SU-DHL-6 (cell line): ENCODE measurements at regions not wholly inside any gene's neighbourhood (a gene's known extent, or its start where the extent isn't known, plus 50 kb on each side); places are given as distances from the start of the nearest gene placed in this dataset.

Experiments
- CTCF ChIP-seq: fragments of 200-600 bp; sonication (generic); IDR thresholded peaks from one replicate; pipeline ENCODE4 v1.5.1; 2017; ENCODE audit warnings: antibody characterized with exemption, mild to moderate bottlenecking, low read length, moderate library complexity; ENCODE audit not compliant: insufficient read depth, poor library complexity, severe bottlenecking
- EZH2phosphoT487 ChIP-seq: fragments of 200-600 bp; sonication (generic), shearing (Covaris generic); conservative IDR thresholded peaks from 2 replicates; pipeline ENCODE4 v1.6.1; 2018; ENCODE audit warnings: mild to moderate bottlenecking, antibody characterized with exemption, low read length, moderate library complexity, mixed read lengths

- TF ChIP-seq CTCF: no peak
- TF ChIP-seq EZH2phosphoT487: no peak
Measured at GRCh38 chr7:47074702-47075153, 507.2 kb downstream of the TNS3 start.
